ENCODE measurements at regions not wholly inside any gene's neighbourhood (a gene's known extent, or its start where the extent isn't known, plus 50 kb on each side); places are given as distances from the start of the nearest gene placed in this dataset.

- no peak for TF ChIP-seq CTCF (IDR thresholded peaks at IDR 0.05)
- no peak for TF ChIP-seq POLR2A (IDR thresholded peaks at IDR 0.05)
These were observed 1643.1 kb upstream of the B3GALT2 start for GRCh38 chr1:194829492-194829891.

Measured in thyroid gland (tissue), 4 donors.